CD1c-positive myeloid dendritic cell (primary cell): ENCODE measurements at regions not wholly inside any gene's neighbourhood (a gene's known extent, or its start where the extent isn't known, plus 50 kb on each side); places are given as distances from the start of the nearest gene placed in this dataset.

Experiments used
- DNase-seq: peaks from one replicate; pipeline ENCODE4 v3.0.0-alpha.2; 2016; ENCODE audit errors: extremely low spot score

- DNase-seq, result no peak
Observed at GRCh38 chr4:106677213-106677612, 308.6 kb upstream of the GIMD1 start.

DNA sequence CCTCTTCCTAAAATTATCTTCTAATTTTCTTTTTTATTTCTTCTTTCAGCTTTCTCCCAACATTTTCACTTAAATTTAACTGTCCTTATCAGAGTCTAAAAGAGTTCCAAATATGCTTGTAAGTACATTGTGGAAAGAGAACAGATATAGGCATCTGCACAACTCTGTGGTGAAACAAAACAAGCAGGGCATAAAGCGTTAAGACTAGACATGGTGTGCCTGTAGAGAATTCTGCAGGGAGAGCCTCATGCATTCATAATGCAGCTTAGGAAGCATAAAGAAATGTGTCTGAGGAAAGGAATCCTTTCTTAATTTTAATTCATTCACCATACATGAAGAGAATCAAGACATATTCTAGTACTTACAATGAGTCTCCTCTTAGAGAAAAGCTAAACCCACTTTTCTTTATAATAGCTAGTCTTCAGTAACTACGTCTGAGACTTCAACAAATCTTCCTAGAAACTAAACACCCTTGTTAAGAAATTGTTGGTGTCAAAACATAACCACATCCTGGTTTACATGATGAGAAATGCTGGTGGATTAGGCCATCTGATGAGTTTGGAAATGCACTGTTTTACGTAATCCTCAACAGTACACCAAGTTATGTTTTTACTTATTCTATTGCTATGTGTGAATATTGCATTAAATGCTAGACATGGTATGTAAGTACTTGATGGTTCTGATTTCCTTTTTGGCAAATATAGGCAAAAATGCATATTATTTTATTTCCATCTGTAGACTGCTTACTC is 307.8 kb upstream of the GIMD1 start:
- peak; percentile 77 for DNase-seq

DNA sequence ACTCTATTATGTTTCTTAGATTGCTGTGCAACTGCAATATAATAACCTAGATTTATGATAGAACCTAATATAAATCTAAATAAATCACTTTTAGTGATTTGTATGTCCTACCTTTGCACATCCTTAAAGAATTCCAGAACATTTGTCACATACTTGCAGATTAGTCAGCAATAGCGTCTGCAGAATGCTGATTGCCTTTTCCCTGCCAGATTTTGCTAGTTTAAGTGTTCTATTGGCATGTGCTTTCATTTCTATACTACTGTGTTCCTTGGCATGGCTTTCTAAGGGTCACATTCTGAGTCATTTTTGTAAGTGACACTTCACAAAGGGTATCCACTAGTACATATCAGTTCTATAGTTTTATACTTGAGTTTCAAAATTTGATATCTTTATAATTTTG is 303.1 kb upstream of the GIMD1 start:
- no peak for DNase-seq

- DNase-seq, result no peak
Observed at GRCh38 chr4:106670976-106671375, 302.4 kb upstream of the GIMD1 start.

DNA sequence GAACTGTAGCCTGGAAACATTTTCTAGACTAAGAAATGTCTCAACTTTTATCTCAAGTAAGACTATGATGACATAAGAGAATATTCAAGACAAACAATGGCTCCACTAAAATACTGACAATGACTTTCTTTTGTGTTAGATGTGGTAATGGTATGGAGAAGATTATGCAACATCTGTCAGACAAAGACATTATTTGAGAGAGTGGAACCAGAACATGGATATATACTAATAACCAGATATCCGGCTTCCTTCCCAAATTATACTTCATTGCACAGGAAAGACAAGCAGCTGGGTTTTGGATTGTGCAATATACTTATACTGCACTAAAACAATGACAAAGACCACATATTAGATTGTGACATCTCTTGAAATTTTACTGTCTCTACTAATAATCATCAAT is 290.8 kb upstream of the GIMD1 start:
- no peak for DNase-seq

GRCh38 chr4:106652095-106652494 is 283.5 kb upstream of the GIMD1 start:
- no peak for DNase-seq

DNA sequence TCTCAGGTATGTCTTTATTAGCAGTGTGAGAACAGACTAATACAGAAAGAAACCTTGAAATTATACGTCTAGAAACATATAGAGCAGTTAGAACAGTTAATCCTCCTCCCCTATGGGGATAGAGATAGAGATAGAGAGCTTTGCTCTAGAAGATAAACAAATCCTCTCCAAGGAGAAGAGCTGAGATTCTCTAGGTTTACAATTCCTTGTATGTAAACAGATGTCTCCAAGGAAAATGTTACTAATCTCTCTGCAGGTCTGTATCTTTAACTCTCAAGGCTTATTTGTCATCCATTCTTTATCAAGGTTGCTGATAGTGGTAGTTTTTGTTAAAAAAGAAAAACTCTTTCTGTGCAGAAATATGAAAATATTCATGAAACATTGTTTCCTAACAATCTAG is 282.1 kb upstream of the GIMD1 start:
- no peak for DNase-seq

DNA sequence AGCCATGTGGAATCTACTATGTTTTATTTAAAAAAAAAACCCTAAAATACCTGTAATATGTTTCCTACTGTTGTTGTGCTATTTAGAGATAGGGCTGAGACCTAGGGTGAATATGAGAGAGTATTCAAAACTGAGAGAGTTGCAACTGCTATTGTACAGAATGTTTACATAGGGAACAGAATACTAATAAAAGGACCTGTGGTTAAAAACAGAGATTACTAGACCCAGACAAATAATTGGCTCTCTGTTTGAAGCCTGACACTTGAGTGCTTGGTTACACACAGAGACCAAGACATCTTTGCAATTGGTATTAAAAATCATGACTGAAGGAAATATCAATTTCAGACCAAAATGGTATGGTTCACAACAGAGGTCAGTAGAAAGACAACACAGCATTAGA is 278.9 kb upstream of the GIMD1 start:
- no peak for DNase-seq

DNA sequence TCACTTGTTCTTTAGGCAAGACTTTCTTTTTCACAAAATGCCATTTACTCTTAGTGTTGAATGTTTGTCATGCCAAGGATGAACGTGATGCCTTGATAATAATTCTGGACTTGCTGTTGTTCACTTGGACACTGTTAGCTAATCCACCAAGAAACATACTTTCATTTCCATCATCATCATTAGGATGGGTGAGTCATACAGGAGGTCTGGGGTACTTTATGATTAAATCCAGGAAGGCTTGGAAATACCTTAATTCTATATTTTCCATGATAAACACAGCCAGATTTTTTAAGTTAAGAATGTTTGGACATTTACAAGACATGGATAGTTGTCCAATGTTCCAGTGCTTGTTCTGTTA is 260.7 kb upstream of the GIMD1 start:
- no peak for DNase-seq

DNA sequence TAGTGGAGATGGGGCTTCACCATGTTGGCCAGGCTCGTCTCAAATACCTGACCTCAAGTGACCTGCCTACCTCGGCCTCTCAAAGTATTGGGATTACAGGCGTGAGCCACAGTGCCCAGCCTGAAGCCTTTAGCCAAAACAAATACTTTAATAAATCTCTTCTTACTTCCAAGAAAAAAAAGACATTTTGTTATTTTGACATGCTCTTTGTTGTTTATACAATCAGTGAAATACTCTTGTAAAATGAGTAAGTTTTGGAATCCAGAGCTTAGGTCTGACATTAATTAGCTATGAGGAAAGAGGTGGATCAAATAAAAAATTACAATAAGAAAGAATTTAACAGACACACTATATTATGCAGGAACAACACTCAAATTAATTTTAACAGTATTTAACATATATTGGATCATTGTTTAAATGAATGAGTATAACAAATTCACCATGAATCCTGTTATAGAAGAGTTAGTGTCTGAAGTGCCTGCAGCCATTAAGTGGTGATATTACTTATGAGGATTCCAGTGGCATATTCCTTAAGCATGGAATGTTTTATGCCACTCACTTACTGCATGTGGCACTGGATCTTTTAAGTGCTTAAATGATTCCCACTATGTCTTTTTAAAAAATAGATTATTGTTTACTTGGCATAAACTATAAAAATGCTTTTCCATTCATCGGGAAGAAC is 260.1 kb upstream of the GIMD1 start:
- no peak for DNase-seq

DNA sequence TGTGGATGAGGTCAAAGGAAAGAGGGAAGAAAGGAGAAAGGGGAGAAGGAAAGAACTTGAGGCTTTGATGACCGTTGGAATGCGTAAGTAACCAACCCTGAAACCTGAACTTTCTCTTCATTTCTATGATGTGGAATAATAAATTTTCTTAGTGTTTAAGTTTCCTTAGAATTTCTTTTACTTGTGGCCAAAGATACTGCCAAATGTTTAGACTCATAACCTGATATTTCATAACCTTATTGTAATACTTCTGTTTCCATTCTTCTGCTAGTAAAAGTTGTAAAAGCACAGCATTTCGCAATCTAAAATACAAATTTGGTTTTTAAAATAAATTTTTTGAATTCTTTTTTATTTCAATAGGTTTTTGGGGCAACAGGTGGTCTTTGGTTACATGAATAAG is 258.5 kb upstream of the GIMD1 start:
- DNase-seq, result no peak

GRCh38 chr4:106624671-106625070 is 256.1 kb upstream of the GIMD1 start:
- DNase-seq, result no peak

DNA sequence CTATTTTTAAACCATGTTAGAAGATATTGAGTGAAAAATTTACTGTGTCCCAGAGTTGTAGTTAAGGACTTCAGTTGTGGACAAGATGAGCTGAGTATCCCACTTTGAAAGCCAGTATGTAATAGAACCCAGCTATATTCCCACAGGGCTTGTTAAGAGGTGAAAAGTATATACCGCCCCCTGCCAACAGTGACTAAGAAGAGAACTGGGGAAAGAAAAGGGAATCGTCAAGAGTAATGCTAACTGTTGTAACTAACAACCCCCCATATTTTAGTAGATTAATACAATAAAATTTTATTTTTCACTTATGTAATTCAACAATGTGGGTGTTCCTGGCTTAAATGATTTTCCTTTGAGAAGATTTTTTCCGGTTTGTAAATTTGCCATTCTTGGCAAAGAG is 250.4 kb upstream of the GIMD1 start:
- no peak for DNase-seq

GRCh38 chr4:106615961-106616360 is 247.4 kb upstream of the GIMD1 start:
- no peak for DNase-seq

DNA sequence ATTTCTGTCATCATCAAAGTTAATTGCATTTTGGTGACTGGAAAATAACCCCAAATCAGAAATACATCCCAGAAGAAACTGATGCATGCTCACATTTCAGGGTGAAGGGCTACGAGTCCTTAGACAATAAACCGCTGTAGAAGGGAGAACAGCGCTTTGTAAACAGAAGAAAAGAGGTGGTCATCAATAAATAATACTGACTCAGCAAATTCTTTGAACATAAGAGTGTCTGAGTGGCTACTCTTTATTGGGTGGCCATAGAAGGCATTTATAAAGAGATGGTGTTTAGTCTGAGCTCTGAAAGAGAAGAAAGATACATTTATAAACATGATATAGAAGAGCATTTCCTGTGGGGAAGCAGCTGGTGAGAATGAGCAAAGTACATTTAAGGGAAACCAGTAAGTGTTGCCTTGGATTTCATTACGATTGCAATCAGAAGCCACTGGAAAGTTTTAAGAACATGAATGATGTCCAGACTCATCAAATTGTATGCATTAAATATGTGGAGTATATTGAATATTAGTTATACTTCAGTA is 246.9 kb upstream of the GIMD1 start:
- no peak for DNase-seq

DNA sequence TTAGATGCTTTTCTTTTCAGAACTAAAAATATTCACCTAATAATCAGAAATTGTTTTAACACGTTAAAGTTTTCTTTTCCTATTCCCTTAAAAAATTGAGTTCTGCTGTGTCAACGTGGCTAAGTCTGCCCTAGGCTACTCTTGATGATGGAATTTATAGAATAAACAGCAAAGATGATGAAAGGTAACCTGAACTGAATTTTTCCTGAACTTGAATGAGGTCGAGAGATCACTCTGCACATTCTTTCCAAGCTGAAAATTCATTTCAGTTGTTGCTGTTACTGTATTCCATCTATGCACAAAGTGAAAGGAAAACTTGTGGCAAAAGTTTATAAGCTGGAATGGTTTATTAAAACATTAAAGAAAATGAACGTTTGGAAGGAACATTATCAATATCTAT is 245.9 kb upstream of the GIMD1 start:
- no peak for DNase-seq

- DNase-seq, result no peak
Observed at GRCh38 chr4:106609917-106610316, 241.3 kb upstream of the GIMD1 start.

DNA sequence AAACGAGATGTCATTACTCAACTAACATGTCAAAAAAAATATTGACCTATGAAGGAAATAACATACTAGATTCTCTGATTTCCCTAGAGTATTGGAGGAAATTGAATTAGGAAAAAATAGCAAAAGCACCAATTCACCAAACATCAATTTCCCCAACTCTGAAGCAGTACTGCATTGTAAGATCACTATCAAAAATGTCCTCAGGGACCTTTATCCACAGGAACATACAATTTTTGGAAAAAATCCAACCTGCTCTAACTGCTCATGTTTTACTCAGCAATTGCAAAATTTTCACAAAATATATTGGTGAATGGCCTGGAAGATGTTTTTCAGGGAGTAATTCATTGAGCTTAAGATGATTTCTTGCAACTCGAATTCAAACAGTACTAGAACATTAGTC is 239.0 kb upstream of the GIMD1 start:
- no peak for DNase-seq

DNA sequence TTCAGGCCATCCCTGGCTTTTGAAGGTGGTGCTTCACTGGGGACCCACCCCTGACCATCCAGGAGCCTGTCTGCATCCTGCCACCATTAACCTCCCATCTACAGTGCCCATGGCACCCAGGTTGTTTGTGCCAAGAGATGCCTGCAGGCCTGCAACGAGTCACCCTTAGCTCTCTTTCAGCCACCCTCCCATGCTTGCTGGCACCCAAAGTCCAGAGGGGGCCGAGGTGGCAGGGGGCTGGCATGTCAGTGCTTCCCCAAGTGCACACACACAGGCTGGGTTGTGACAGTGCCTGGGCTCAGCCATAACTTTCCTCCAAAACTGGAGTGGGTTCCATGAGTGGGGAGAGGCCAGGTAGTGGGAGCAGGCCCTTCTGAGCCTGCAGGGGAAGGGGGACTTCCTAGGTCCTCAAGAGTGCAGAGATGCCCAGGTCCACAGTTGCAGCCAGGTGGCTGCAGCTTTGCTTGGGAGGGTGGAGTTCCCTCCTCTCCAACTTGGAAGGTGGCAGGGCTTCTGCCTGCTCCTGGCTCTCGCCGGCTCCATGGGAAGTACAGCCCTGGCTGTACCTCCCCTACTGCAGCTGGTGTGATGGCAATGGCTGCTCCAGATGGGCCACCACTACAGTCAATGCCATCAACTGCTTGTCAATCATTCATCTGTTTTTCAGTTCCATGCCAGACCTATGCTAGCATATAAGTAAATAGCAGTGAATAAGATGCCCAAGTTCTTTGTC is 235.9 kb upstream of the GIMD1 start:
- DNase-seq, result no peak

- DNase-seq, result no peak
Observed at GRCh38 chr4:106603471-106603870, 234.9 kb upstream of the GIMD1 start.

DNA sequence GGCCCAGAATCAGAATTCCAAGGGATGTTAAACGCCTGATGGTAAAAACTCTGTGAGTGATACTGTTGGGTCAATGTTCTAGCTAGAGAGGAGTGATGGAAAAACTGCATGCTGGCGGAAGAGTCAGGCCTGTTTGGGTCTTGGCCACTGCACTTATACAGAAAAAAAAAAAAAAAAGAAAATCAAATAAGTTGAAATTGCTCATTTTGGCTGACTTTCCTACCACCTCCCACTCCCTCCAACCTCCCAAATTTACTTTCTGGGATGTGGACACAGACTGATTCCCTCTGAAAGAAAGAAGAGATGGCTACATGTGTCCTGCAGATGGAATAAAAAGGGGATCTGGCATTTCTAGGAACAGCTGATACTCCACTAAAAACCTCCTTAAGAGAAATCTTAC is 234.1 kb upstream of the GIMD1 start:
- no peak for DNase-seq

DNA sequence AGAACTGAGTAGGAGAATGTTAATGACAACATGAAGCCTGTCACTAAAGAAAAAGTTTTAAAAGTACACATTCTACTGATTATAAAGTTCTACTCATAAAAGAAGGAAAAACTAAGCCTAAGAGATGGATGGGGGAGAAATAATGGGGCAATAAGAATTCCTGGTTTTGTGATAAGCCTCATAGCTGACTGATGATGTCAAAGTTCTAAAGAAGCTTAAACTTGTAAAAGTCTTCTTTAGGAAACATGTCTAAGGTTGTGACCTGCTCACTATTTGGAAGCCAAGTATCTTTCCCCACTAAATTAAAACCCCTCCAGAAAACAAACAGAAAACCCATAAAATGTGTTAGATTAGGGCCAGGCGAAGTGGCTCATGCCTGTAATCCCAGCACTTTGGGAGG is 232.9 kb upstream of the GIMD1 start:
- no peak for DNase-seq

- DNase-seq, result no peak
Observed at GRCh38 chr4:106595906-106596305, 227.3 kb upstream of the GIMD1 start.
